ENCODE measurements at regions not wholly inside any gene's neighbourhood (a gene's known extent, or its start where the extent isn't known, plus 50 kb on each side); places are given as distances from the start of the nearest gene placed in this dataset.

- Histone ChIP-seq H3K36me3 (ENCODE audit: control insufficient read depth in 5 of 5, insufficient read depth in 5 of 5, low read length in 5 of 5) (no peaks in the 10 kb centered on the region), H3K27me3 (ENCODE audit: control insufficient read depth in 5 of 5, insufficient read depth in 4 of 5, low read length in 5 of 5) (peaks cover 16 to 43% (median 33%) of the 10 kb centered on the region in 5 donors), H3K9ac (ENCODE audit: low read length in 5 of 5) (no peak overlapping the region), H3K4me3 (ENCODE audit: low read depth in 1 of 5, low read length in 5 of 5) (no peak overlapping the region), H3K9me3 (ENCODE audit: control insufficient read depth in 5 of 5, low read length in 5 of 5) (peaks cover 3 to 27% (median 25%) of the 10 kb centered on the region in 5 donors), H3K27ac (ENCODE audit: low read depth, low read length) (no peak overlapping the region), H3K4me1 (ENCODE audit: control insufficient read depth in 5 of 5, insufficient read depth in 5 of 5, low read length in 5 of 5) (no peaks in the 10 kb centered on the region)
These were observed 118.2 kb downstream of the BRD1 start for GRCh38 chr22:49709464-49709863.

GRCh38 chr22:49705972-49706352 is 121.7 kb downstream of the BRD1 start:
- H3K9ac ChIP-seq (ENCODE audit: low read length in 5 of 5): no peak overlapping the region
- H3K36me3 ChIP-seq (ENCODE audit: control insufficient read depth in 5 of 5, insufficient read depth in 5 of 5, low read length in 5 of 5): no peaks in the 10 kb centered on the region
- no peak overlapping the region for H3K4me3 ChIP-seq (ENCODE audit: low read depth in 1 of 5, low read length in 5 of 5)
- H3K4me1 ChIP-seq (ENCODE audit: control insufficient read depth in 5 of 5, insufficient read depth in 5 of 5, low read length in 5 of 5): no peaks in the 10 kb centered on the region
- H3K27ac ChIP-seq (ENCODE audit: low read depth, low read length): no peak overlapping the region
- H3K27me3 ChIP-seq (ENCODE audit: control insufficient read depth in 5 of 5, insufficient read depth in 4 of 5, low read length in 5 of 5): peaks cover 24 to 39% (median 32%) of the 10 kb centered on the region in 5 donors
- H3K9me3 ChIP-seq (ENCODE audit: control insufficient read depth in 5 of 5, low read length in 5 of 5): peaks cover 7 to 37% (median 32%) of the 10 kb centered on the region in 5 donors

- H3K4me1 ChIP-seq (ENCODE audit: control insufficient read depth in 5 of 5, insufficient read depth in 5 of 5, low read length in 5 of 5): no peaks in the 10 kb centered on the region
- peaks cover 7 to 34% (median 26%) of the 10 kb centered on the region in 5 donors for H3K9me3 ChIP-seq (ENCODE audit: control insufficient read depth in 5 of 5, low read length in 5 of 5)
- H3K4me3 ChIP-seq (ENCODE audit: low read depth in 1 of 5, low read length in 5 of 5): no peak overlapping the region
- no peaks in the 10 kb centered on the region for H3K36me3 ChIP-seq (ENCODE audit: control insufficient read depth in 5 of 5, insufficient read depth in 5 of 5, low read length in 5 of 5)
- H3K27ac ChIP-seq (ENCODE audit: low read depth, low read length): no peak overlapping the region
- no peak overlapping the region for H3K9ac ChIP-seq (ENCODE audit: low read length in 5 of 5)
- H3K27me3 ChIP-seq (ENCODE audit: control insufficient read depth in 5 of 5, insufficient read depth in 4 of 5, low read length in 5 of 5): peaks cover 20 to 38% (median 32%) of the 10 kb centered on the region in 5 donors
These were observed 122.3 kb downstream of the BRD1 start for GRCh38 chr22:49705216-49705971.

- Histone ChIP-seq H3K4me1 (ENCODE audit: control insufficient read depth in 5 of 5, insufficient read depth in 5 of 5, low read length in 5 of 5) (no peaks in the 10 kb centered on the region), H3K4me3 (ENCODE audit: low read depth in 1 of 5, low read length in 5 of 5) (no peak overlapping the region), H3K27me3 (ENCODE audit: control insufficient read depth in 5 of 5, insufficient read depth in 4 of 5, low read length in 5 of 5) (peaks cover 24 to 36% (median 32%) of the 10 kb centered on the region in 5 donors), H3K9me3 (ENCODE audit: control insufficient read depth in 5 of 5, low read length in 5 of 5) (peaks cover 7 to 26% (median 21%) of the 10 kb centered on the region in 5 donors), H3K36me3 (ENCODE audit: control insufficient read depth in 5 of 5, insufficient read depth in 5 of 5, low read length in 5 of 5) (no peaks in the 10 kb centered on the region), H3K27ac (ENCODE audit: low read depth, low read length) (no peak overlapping the region), H3K9ac (ENCODE audit: low read length in 5 of 5) (no peak overlapping the region)
These were observed 123.1 kb downstream of the BRD1 start for GRCh38 chr22:49704345-49705215.

GRCh38 chr22:49703990-49704344 is 123.7 kb downstream of the BRD1 start:
- no peak overlapping the region for H3K27ac ChIP-seq (ENCODE audit: low read depth, low read length)
- H3K9me3 ChIP-seq (ENCODE audit: control insufficient read depth in 5 of 5, low read length in 5 of 5): peaks cover 5 to 19% (median 15%) of the 10 kb centered on the region in 5 donors
- peaks cover 24 to 38% (median 30%) of the 10 kb centered on the region in 5 donors for H3K27me3 ChIP-seq (ENCODE audit: control insufficient read depth in 5 of 5, insufficient read depth in 4 of 5, low read length in 5 of 5)
- H3K36me3 ChIP-seq (ENCODE audit: control insufficient read depth in 5 of 5, insufficient read depth in 5 of 5, low read length in 5 of 5): no peaks in the 10 kb centered on the region
- H3K4me1 ChIP-seq (ENCODE audit: control insufficient read depth in 5 of 5, insufficient read depth in 5 of 5, low read length in 5 of 5): no peaks in the 10 kb centered on the region
- H3K4me3 ChIP-seq (ENCODE audit: low read depth in 1 of 5, low read length in 5 of 5): no peak overlapping the region
- H3K9ac ChIP-seq (ENCODE audit: low read length in 5 of 5): no peak overlapping the region

GRCh38 chr22:49703505-49703904 is 124.2 kb downstream of the BRD1 start:
- Histone ChIP-seq H3K4me1 (ENCODE audit: control insufficient read depth in 5 of 5, insufficient read depth in 5 of 5, low read length in 5 of 5) (no peaks in the 10 kb centered on the region), H3K27me3 (ENCODE audit: control insufficient read depth in 5 of 5, insufficient read depth in 4 of 5, low read length in 5 of 5) (peaks cover 22 to 34% (median 30%) of the 10 kb centered on the region in 5 donors), H3K9me3 (ENCODE audit: control insufficient read depth in 5 of 5, low read length in 5 of 5) (peaks cover 3 to 17% (median 12%) of the 10 kb centered on the region in 5 donors), H3K36me3 (ENCODE audit: control insufficient read depth in 5 of 5, insufficient read depth in 5 of 5, low read length in 5 of 5) (no peaks in the 10 kb centered on the region), H3K9ac (ENCODE audit: low read length in 5 of 5) (no peak overlapping the region), H3K4me3 (ENCODE audit: low read depth in 1 of 5, low read length in 5 of 5) (no peak overlapping the region), H3K27ac (ENCODE audit: low read depth, low read length) (no peak overlapping the region)

GRCh38 chr22:49702068-49702397 is 125.6 kb downstream of the BRD1 start:
- Histone ChIP-seq H3K4me1 (ENCODE audit: control insufficient read depth in 5 of 5, insufficient read depth in 5 of 5, low read length in 5 of 5) (no peaks in the 10 kb centered on the region), H3K27ac (ENCODE audit: low read depth, low read length) (no peak overlapping the region), H3K4me3 (ENCODE audit: low read depth in 1 of 5, low read length in 5 of 5) (peak overlapping the region in 1 of 5 donors; percentile 12), H3K36me3 (ENCODE audit: control insufficient read depth in 5 of 5, insufficient read depth in 5 of 5, low read length in 5 of 5) (no peaks in the 10 kb centered on the region), H3K9me3 (ENCODE audit: control insufficient read depth in 5 of 5, low read length in 5 of 5) (peaks cover 3 to 25% (median 17%) of the 10 kb centered on the region in 5 donors), H3K27me3 (ENCODE audit: control insufficient read depth in 5 of 5, insufficient read depth in 4 of 5, low read length in 5 of 5) (peaks cover 21 to 32% (median 30%) of the 10 kb centered on the region in 5 donors), H3K9ac (ENCODE audit: low read length in 5 of 5) (no peak overlapping the region)

- Histone ChIP-seq H3K9me3 (ENCODE audit: control insufficient read depth in 5 of 5, low read length in 5 of 5) (peaks cover 3 to 30% (median 22%) of the 10 kb centered on the region in 5 donors), H3K4me3 (ENCODE audit: low read depth in 1 of 5, low read length in 5 of 5) (peak overlapping the region in 1 of 5 donors; percentile 12), H3K9ac (ENCODE audit: low read length in 5 of 5) (no peak overlapping the region), H3K4me1 (ENCODE audit: control insufficient read depth in 5 of 5, insufficient read depth in 5 of 5, low read length in 5 of 5) (no peaks in the 10 kb centered on the region), H3K27me3 (ENCODE audit: control insufficient read depth in 5 of 5, insufficient read depth in 4 of 5, low read length in 5 of 5) (peaks cover 21 to 32% (median 29%) of the 10 kb centered on the region in 5 donors), H3K27ac (ENCODE audit: low read depth, low read length) (no peak overlapping the region), H3K36me3 (ENCODE audit: control insufficient read depth in 5 of 5, insufficient read depth in 5 of 5, low read length in 5 of 5) (no peaks in the 10 kb centered on the region)
These were observed 126.1 kb downstream of the BRD1 start for GRCh38 chr22:49701380-49702067.

GRCh38 chr22:49699928-49700498 is 127.7 kb downstream of the BRD1 start:
- peaks cover 12 to 22% (median 19%) of the 10 kb centered on the region in 5 donors for H3K27me3 ChIP-seq (ENCODE audit: control insufficient read depth in 5 of 5, insufficient read depth in 4 of 5, low read length in 5 of 5)
- no peak overlapping the region for H3K9ac ChIP-seq (ENCODE audit: low read length in 5 of 5)
- no peak overlapping the region for H3K27ac ChIP-seq (ENCODE audit: low read depth, low read length)
- H3K4me3 ChIP-seq (ENCODE audit: low read depth in 1 of 5, low read length in 5 of 5): no peak overlapping the region
- H3K4me1 ChIP-seq (ENCODE audit: control insufficient read depth in 5 of 5, insufficient read depth in 5 of 5, low read length in 5 of 5): no peaks in the 10 kb centered on the region
- H3K36me3 ChIP-seq (ENCODE audit: control insufficient read depth in 5 of 5, insufficient read depth in 5 of 5, low read length in 5 of 5): no peaks in the 10 kb centered on the region
- peaks cover 3 to 31% (median 22%) of the 10 kb centered on the region in 5 donors for H3K9me3 ChIP-seq (ENCODE audit: control insufficient read depth in 5 of 5, low read length in 5 of 5)
